ENCODE measurements at regions not wholly inside any gene's neighbourhood (a gene's known extent, or its start where the extent isn't known, plus 50 kb on each side); places are given as distances from the start of the nearest gene placed in this dataset.

GRCh38 chr22:25393121-25393805 is 171.2 kb upstream of the GRK3 start:
- TF ChIP-seq CTCF (IDR thresholded peaks at IDR 0.05) (no peak), POLR2A (IDR thresholded peaks at IDR 0.05) (no peak)
